SK-N-SH treated with all-trans-retinoic acid at 6 μM for 48 hours (cell line): ENCODE measurements at regions not wholly inside any gene's neighbourhood (a gene's known extent, or its start where the extent isn't known, plus 50 kb on each side); places are given as distances from the start of the nearest gene placed in this dataset.

ENCODE experiments used
- ATAC-seq: fragments of 200-7000 bp; cut with Tn5 transposase; 3 replicates; pipeline ENCODE4 v1.9.1; 2020; ENCODE audit warnings: mild to moderate bottlenecking, moderate library complexity
- ARNTL ChIP-seq: fragments of 450-650 bp; formaldehyde crosslinking; IDR thresholded peaks from 2 replicates; pipeline ENCODE4 v1.5.0; 2020; ENCODE audit warnings: low read depth, mild to moderate bottlenecking, moderate library complexity, borderline replicate concordance
- BACH2 ChIP-seq: fragments of 250-450 bp; sonication (Bioruptor Pico); IDR thresholded peaks from 2 replicates; pipeline ENCODE4 v1.9.0; 2021; ENCODE audit warnings: mild to moderate bottlenecking, borderline replicate concordance
- CSDC2 ChIP-seq: fragments of 250-450 bp; sonication (Bioruptor Pico); IDR thresholded peaks from 2 replicates; pipeline ENCODE4 v1.5.0; 2020; ENCODE audit warnings: mild to moderate bottlenecking, moderate library complexity
- CSRNP3 ChIP-seq: fragments of 250-450 bp; sonication (Bioruptor Pico); IDR thresholded peaks from 2 replicates; pipeline ENCODE4 v1.5.1; 2021; ENCODE audit warnings: mild to moderate bottlenecking, moderate library complexity
- ESRRG ChIP-seq: fragments of 250-450 bp; sonication (Bioruptor Pico); IDR thresholded peaks from 2 replicates; pipeline ENCODE4 v1.6.1; 2021; ENCODE audit warnings: mild to moderate bottlenecking
- GLIS3 ChIP-seq: fragments of 250-450 bp; sonication (Bioruptor Pico); IDR thresholded peaks from 2 replicates; pipeline ENCODE4 v1.5.0; 2020; ENCODE audit warnings: mild to moderate bottlenecking, moderate library complexity
- ISL1 ChIP-seq: fragments of 250-450 bp; sonication (Bioruptor Pico); IDR thresholded peaks from 2 replicates; pipeline ENCODE4 v2.1.2; 2022; ENCODE audit warnings: mild to moderate bottlenecking, moderate library complexity
- OSR1 ChIP-seq: fragments of 250-450 bp; sonication (Bioruptor Pico); IDR thresholded peaks from 2 replicates; pipeline ENCODE4 v1.8.0; 2022; ENCODE audit warnings: moderate library complexity, mild to moderate bottlenecking, inconsistent platforms
- POU6F1 ChIP-seq: fragments of 250-450 bp; sonication (Bioruptor Pico); IDR thresholded peaks from 2 replicates; pipeline ENCODE4 v1.8.0; 2021; ENCODE audit warnings: low read depth, mild to moderate bottlenecking, moderate library complexity, borderline replicate concordance
- PPARA ChIP-seq: fragments of 250-450 bp; sonication (Bioruptor Pico); IDR thresholded peaks from 2 replicates; pipeline ENCODE4 v1.5.0; 2020; ENCODE audit warnings: mild to moderate bottlenecking, borderline replicate concordance
- RARB ChIP-seq: fragments of 250-450 bp; sonication (Bioruptor Pico); IDR thresholded peaks from 2 replicates; pipeline ENCODE4 v1.8.0; 2021; ENCODE audit warnings: mild to moderate bottlenecking, moderate library complexity
- SNAI2 ChIP-seq: fragments of 250-450 bp; sonication (Bioruptor Pico); IDR thresholded peaks from 2 replicates; pipeline ENCODE4 v1.5.0; 2020; ENCODE audit warnings: mild to moderate bottlenecking, moderate library complexity
- TOX ChIP-seq: fragments of 250-450 bp; sonication (Bioruptor Pico); IDR thresholded peaks from 2 replicates; pipeline ENCODE4 v1.8.0; 2021; ENCODE audit warnings: mild to moderate bottlenecking, moderate library complexity, borderline replicate concordance
- ZC3H10 ChIP-seq: fragments of 250-450 bp; sonication (Bioruptor Pico); IDR thresholded peaks from 2 replicates; pipeline ENCODE4 v1.5.1; 2021; ENCODE audit warnings: mild to moderate bottlenecking, moderate library complexity
- ZFP3 ChIP-seq: fragments of 250-450 bp; sonication (Bioruptor Pico); IDR thresholded peaks from 2 replicates; pipeline ENCODE4 v1.5.0; 2020; ENCODE audit warnings: mild to moderate bottlenecking, moderate library complexity
- ZFP30 ChIP-seq: fragments of 450-650 bp; formaldehyde crosslinking; IDR thresholded peaks from 2 replicates; pipeline ENCODE4 v1.5.0; 2022; ENCODE audit warnings: mild to moderate bottlenecking, moderate library complexity
- ZNF565 ChIP-seq: fragments of 450-650 bp; formaldehyde crosslinking; conservative IDR thresholded peaks from 2 replicates; pipeline ENCODE4 v1.5.0; 2020; ENCODE audit warnings: low read depth, mild to moderate bottlenecking, moderate library complexity
- ZNF70 ChIP-seq: fragments of 450-650 bp; formaldehyde crosslinking; IDR thresholded peaks from 2 replicates; pipeline ENCODE4 v1.5.0; 2020; ENCODE audit warnings: mild to moderate bottlenecking, moderate library complexity
- ZNF8 ChIP-seq: fragments of 450-650 bp; formaldehyde crosslinking; IDR thresholded peaks from 2 replicates; pipeline ENCODE4 v1.5.0; 2020; ENCODE audit warnings: mild to moderate bottlenecking, moderate library complexity
- TF ChIP-seq, protein P1 (sequence below): fragments of 250-450 bp; sonication (Bioruptor Pico); IDR thresholded peaks from 2 replicates; pipeline ENCODE4 v1.5.1; 2020; ENCODE audit warnings: low read depth, mild to moderate bottlenecking, moderate library complexity
- TF ChIP-seq, protein P2 (sequence below): fragments of 250-450 bp; sonication (Bioruptor Pico); IDR thresholded peaks from 2 replicates; pipeline ENCODE4 v1.5.0; 2020; ENCODE audit warnings: mild to moderate bottlenecking, moderate library complexity

GRCh38 chrX:11881485-11882170, 123.6 kb downstream of the MSL3 start:
- TF ChIP-seq ZNF70 (CRISPR knock-in tag): no peak
- TF ChIP-seq ZFP30 (CRISPR knock-in tag): no peak
- TF ChIP-seq CSDC2: no peak
- no peak for TF ChIP-seq PPARA
- no peak for TF ChIP-seq BACH2 (CRISPR knock-in tag)
- TF ChIP-seq ARNTL (CRISPR knock-in tag): no peak
- TF ChIP-seq, protein P1, sequence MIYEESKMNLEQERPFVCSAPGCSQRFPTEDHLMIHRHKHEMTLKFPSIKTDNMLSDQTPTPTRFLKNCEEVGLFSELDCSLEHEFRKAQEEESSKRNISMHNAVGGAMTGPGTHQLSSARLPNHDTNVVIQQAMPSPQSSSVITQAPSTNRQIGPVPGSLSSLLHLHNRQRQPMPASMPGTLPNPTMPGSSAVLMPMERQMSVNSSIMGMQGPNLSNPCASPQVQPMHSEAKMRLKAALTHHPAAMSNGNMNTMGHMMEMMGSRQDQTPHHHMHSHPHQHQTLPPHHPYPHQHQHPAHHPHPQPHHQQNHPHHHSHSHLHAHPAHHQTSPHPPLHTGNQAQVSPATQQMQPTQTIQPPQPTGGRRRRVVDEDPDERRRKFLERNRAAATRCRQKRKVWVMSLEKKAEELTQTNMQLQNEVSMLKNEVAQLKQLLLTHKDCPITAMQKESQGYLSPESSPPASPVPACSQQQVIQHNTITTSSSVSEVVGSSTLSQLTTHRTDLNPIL (CRISPR knock-in tag): no peak
- no peak for TF ChIP-seq OSR1 (CRISPR knock-in tag)
- no peak for TF ChIP-seq ZFP3
- TF ChIP-seq TOX (CRISPR knock-in tag): no peak
- TF ChIP-seq POU6F1 (CRISPR knock-in tag): no peak
- TF ChIP-seq ISL1: no peak
- TF ChIP-seq, all 23 proteins: peak for 0
- no peak for ATAC-seq

DNA sequence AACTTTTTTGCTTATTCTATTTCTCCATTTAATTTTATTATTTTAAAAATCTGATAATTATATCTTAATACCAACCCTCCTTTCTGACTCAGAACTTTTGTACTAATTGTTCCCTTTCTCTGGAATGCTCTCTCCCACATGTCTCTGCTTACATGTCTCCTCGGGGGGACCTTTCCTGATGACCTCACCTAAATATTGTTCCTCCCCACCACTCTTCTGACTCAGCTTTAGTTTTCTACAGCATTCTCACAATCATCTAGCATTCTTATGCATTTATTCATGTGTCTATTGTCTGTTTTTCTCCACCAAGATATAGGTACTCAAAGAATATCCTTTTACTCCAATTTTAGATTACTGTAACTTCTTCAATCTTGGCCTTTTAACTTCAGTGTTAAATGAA, 128.7 kb downstream of the MSL3 start:
- TF ChIP-seq ZNF565 (CRISPR knock-in tag) (no peak), TOX (CRISPR knock-in tag) (no peak), BACH2 (CRISPR knock-in tag) (no peak), SNAI2 (CRISPR knock-in tag) (no peak), RARB (no peak), ZFP3 (no peak), PPARA (no peak), CSRNP3 (CRISPR knock-in tag) (no peak), POU6F1 (CRISPR knock-in tag) (no peak)
- TF ChIP-seq, protein P1 (CRISPR knock-in tag): no peak
- TF ChIP-seq, protein P2, sequence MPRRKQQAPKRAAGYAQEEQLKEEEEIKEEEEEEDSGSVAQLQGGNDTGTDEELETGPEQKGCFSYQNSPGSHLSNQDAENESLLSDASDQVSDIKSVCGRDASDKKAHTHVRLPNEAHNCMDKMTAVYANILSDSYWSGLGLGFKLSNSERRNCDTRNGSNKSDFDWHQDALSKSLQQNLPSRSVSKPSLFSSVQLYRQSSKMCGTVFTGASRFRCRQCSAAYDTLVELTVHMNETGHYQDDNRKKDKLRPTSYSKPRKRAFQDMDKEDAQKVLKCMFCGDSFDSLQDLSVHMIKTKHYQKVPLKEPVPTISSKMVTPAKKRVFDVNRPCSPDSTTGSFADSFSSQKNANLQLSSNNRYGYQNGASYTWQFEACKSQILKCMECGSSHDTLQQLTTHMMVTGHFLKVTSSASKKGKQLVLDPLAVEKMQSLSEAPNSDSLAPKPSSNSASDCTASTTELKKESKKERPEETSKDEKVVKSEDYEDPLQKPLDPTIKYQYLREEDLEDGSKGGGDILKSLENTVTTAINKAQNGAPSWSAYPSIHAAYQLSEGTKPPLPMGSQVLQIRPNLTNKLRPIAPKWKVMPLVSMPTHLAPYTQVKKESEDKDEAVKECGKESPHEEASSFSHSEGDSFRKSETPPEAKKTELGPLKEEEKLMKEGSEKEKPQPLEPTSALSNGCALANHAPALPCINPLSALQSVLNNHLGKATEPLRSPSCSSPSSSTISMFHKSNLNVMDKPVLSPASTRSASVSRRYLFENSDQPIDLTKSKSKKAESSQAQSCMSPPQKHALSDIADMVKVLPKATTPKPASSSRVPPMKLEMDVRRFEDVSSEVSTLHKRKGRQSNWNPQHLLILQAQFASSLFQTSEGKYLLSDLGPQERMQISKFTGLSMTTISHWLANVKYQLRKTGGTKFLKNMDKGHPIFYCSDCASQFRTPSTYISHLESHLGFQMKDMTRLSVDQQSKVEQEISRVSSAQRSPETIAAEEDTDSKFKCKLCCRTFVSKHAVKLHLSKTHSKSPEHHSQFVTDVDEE (CRISPR knock-in tag): no peak
- TF ChIP-seq, all 23 proteins: peak for 0

DNA sequence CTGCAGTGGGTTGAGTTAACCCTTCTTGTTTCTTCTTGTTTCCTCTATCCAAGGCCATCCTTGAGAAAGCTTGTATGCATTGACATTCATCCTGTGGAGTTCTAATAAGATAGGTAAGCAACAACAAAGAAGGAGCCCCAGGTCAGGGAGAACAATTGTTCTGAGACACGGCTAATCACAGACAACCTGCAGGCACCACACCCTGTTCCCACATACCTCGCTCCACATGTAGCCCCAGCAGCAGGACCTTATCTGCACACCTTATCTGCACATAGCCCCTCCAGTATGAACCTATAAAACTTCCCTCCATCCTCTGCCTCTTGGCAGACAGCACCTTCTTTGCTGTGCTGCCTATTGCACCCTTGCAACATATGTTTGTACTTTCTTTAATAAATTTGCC, 129.1 kb downstream of the MSL3 start:
- ATAC-seq: no peak
- TF ChIP-seq ESRRG (CRISPR knock-in tag): no peak
- TF ChIP-seq PPARA: no peak
- no peak for TF ChIP-seq ZNF8 (CRISPR knock-in tag)
- TF ChIP-seq RARB: no peak
- TF ChIP-seq, protein P2 (CRISPR knock-in tag): no peak
- no peak for TF ChIP-seq ZC3H10 (CRISPR knock-in tag)
- no peak for TF ChIP-seq ZFP30 (CRISPR knock-in tag)
- no peak for TF ChIP-seq CSRNP3 (CRISPR knock-in tag)
- TF ChIP-seq ZNF565 (CRISPR knock-in tag): no peak
- no peak for TF ChIP-seq GLIS3 (CRISPR knock-in tag)
- TF ChIP-seq ARNTL (CRISPR knock-in tag): no peak
- TF ChIP-seq TOX (CRISPR knock-in tag): no peak
- TF ChIP-seq SNAI2 (CRISPR knock-in tag): no peak
- TF ChIP-seq BACH2 (CRISPR knock-in tag): no peak
- TF ChIP-seq, all 23 proteins: peak for 0

More for the DNA sequence above, 128.7 kb downstream of the MSL3 start:
- ATAC-seq: no peak
